HCT116 (cell line): ENCODE measurements at regions not wholly inside any gene's neighbourhood (a gene's known extent, or its start where the extent isn't known, plus 50 kb on each side); places are given as distances from the start of the nearest gene placed in this dataset.

Source experiments
- ATAC-seq: fragments of 200-7000 bp; cut with Tn5 transposase; 2 replicates; pipeline ENCODE4 v1.9.1; 2020; ENCODE audit warnings: mild to moderate bottlenecking, moderate library complexity
- BruUV-seq: library from RNA; stranded (reverse); fragments of 400-500 nt; replicated peaks from 2 replicates; lab custom pipeline; 2021; lab: Mats Ljungman, UMichigan
- CTCF ChIA-PET: fragments of 300-600 bp; sonication (Branson Sonifier 250); formaldehyde crosslinking; loops from one replicate; lab custom pipeline; 2021; ENCODE audit warnings: antibody characterized with exemption; lab: Charles Lee
- POLR2A ChIA-PET: fragments of 300-600, 350-600 bp; sonication (Branson Sonifier 250); formaldehyde crosslinking; loops from one replicate; lab custom pipeline; 2021; ENCODE audit warnings: antibody characterized with exemption; lab: Charles Lee
- RAD21 ChIA-PET, 2 experiments: fragments of 300-600 bp; sonication (Branson Sonifier 250); formaldehyde crosslinking; loops; one replicate each; lab custom pipeline; 2023; ENCODE audit warnings: low total read pairs in 2 of 2; ENCODE audit not compliant: uncharacterized antibody in 2 of 2, unreplicated experiment in 2 of 2, low non-redundant PET in 1 of 2; lab: Charles Lee
- DNase-seq: peaks from one replicate; pipeline ENCODE4 v3.0.0-alpha.2; 2010; ENCODE audit warnings: low read depth, low spot score
- H2AFZ ChIP-seq: fragments of 200-600 bp; shearing (Covaris generic), sonication (generic); 2 replicates; pipeline ENCODE4 v1.6.1; 2017; ENCODE audit warnings: low read depth, mixed run types, mixed read lengths, antibody characterized with exemption, low read length; ENCODE audit not compliant: poor library complexity, severe bottlenecking
- H3K27ac ChIP-seq: 2 replicates; pipeline ENCODE4 v1.5.1; 2012; ENCODE audit warnings: low read depth, low read length
- H3K27me3 ChIP-seq: fragments of 200-600 bp; sonication (generic); 2 replicates; pipeline ENCODE4 v1.6.1; 2016; ENCODE audit warnings: mixed run types, low read length, mixed read lengths; ENCODE audit not compliant: insufficient read depth
- H3K36me3 ChIP-seq, 2 experiments: fragments of 200-500 bp in 1 of 2; fragments of 200-600 bp in 1 of 2; sonication (Bioruptor generic) in 1 of 2; sonication (generic) in 1 of 2; 2 replicates each; pipeline versions ENCODE4 v1.5.1 to v1.6.1; 2014 to 2016; ENCODE audit warnings: low read length in 2 of 2, inconsistent platforms in 1 of 2, mixed read lengths in 1 of 2, mixed run types in 1 of 2; ENCODE audit not compliant: insufficient read depth in 2 of 2, control insufficient read depth in 1 of 2
- H3K4me1 ChIP-seq, 2 experiments: fragments of 200-600 bp in 1 of 2; sonication (generic) in 1 of 2; 2 replicates each; pipeline versions ENCODE4 v1.5.1 to v1.6.1; 2012 to 2017; ENCODE audit warnings: low read length in 2 of 2, inconsistent platforms in 1 of 2, mild to moderate bottlenecking in 1 of 2, mixed read lengths in 1 of 2, mixed run types in 1 of 2, moderate library complexity in 1 of 2; ENCODE audit not compliant: insufficient read depth in 2 of 2, control insufficient read depth in 1 of 2
- H3K4me2 ChIP-seq: fragments of 200-600 bp; sonication (generic); 2 replicates; pipeline ENCODE4 v1.6.1; 2017; ENCODE audit warnings: mixed run types, low read length, mixed read lengths
- H3K4me3 ChIP-seq, 2 experiments: fragments of 200-600 bp in 1 of 2; sonication (generic) in 1 of 2; replicated peaks in 1 of 2; 2 replicates each; pipeline ENCODE4 v1.5.1; 2011 to 2016; ENCODE audit warnings: low read length in 2 of 2, control low read depth in 1 of 2, low read depth in 1 of 2, mild to moderate bottlenecking in 1 of 2, mixed read lengths in 1 of 2, mixed run types in 1 of 2
- H3K79me2 ChIP-seq: fragments of 200-600 bp; sonication (generic); 2 replicates; pipeline ENCODE4 v1.6.1; 2017; ENCODE audit warnings: mild to moderate bottlenecking, mixed run types, low read length, moderate library complexity, mixed read lengths; ENCODE audit not compliant: insufficient read depth
- H3K9ac ChIP-seq: fragments of 200-600 bp; sonication (generic); 2 replicates; pipeline ENCODE4 v1.6.1; 2016; ENCODE audit warnings: low read length, mixed read lengths
- H3K9me2 ChIP-seq: fragments of 200-600 bp; sonication (generic), shearing (Covaris generic); 2 replicates; pipeline ENCODE4 v1.6.1; 2017; ENCODE audit warnings: mixed run types, mild to moderate bottlenecking, moderate library complexity; ENCODE audit not compliant: insufficient read depth
- H3K9me3 ChIP-seq, 2 experiments: fragments of 200-500 bp in 1 of 2; fragments of 200-600 bp in 1 of 2; sonication (Bioruptor generic) in 1 of 2; sonication (generic) in 1 of 2; 2 replicates each; pipeline ENCODE4 v1.6.1; 2014 to 2017; ENCODE audit warnings: low read length in 2 of 2, mixed read lengths in 2 of 2, inconsistent platforms in 1 of 2, low read depth in 1 of 2, mild to moderate bottlenecking in 1 of 2, mixed run types in 1 of 2, moderate library complexity in 1 of 2; ENCODE audit not compliant: control insufficient read depth in 1 of 2, insufficient read depth in 1 of 2
- H4K20me1 ChIP-seq: fragments of 200-600 bp; sonication (generic), shearing (Covaris generic); 2 replicates; pipeline ENCODE4 v1.6.1; 2017; ENCODE audit warnings: mixed run types, mild to moderate bottlenecking, moderate library complexity; ENCODE audit not compliant: insufficient read depth
- ATF3 ChIP-seq: IDR thresholded peaks from 2 replicates; pipeline ENCODE4 v1.6.1; 2012
- CEBPB ChIP-seq: IDR thresholded peaks from 2 replicates; pipeline ENCODE4 v1.6.1; 2012; ENCODE audit warnings: low read depth
- EGR1 ChIP-seq: IDR thresholded peaks from 2 replicates; pipeline ENCODE4 v1.6.1; 2012; ENCODE audit warnings: low read depth
- ELF1 ChIP-seq: IDR thresholded peaks from 2 replicates; pipeline ENCODE4 v1.6.1; 2012; ENCODE audit warnings: low read depth, borderline replicate concordance
- EZH2 ChIP-seq: fragments of 200-600 bp; sonication (generic); IDR thresholded peaks from 2 replicates; pipeline ENCODE4 v1.6.1; 2017; ENCODE audit warnings: antibody characterized with exemption, mixed run types
- EZH2phosphoT487 ChIP-seq: fragments of 200-600 bp; IDR thresholded peaks from 2 replicates; pipeline ENCODE4 v1.6.1; 2018; ENCODE audit warnings: antibody characterized with exemption, borderline replicate concordance
- FOSL1 ChIP-seq: IDR thresholded peaks from 2 replicates; pipeline ENCODE4 v1.6.1; 2012; ENCODE audit warnings: low read depth
- POLR2A ChIP-seq: IDR thresholded peaks from 2 replicates; pipeline ENCODE4 v1.7.0; 2011; ENCODE audit warnings: borderline replicate concordance; ENCODE audit not compliant: insufficient read depth, insufficient read length; ENCODE audit errors: extremely low read depth
- POLR2AphosphoS5 ChIP-seq: IDR thresholded peaks from 2 replicates; pipeline ENCODE4 v1.6.1; 2011; ENCODE audit warnings: mild to moderate bottlenecking, low read depth, low read length, moderate library complexity
- RAD21 ChIP-seq: IDR thresholded peaks from 2 replicates; pipeline ENCODE4 v1.6.1; 2012; ENCODE audit warnings: low read depth, mild to moderate bottlenecking
- SIN3A ChIP-seq: IDR thresholded peaks from 2 replicates; pipeline ENCODE4 v1.6.1; 2012; ENCODE audit warnings: low read depth
- YY1 ChIP-seq: IDR thresholded peaks from 2 replicates; pipeline ENCODE4 v1.6.1; 2011; ENCODE audit warnings: low read length, low read depth, moderate library complexity, mild to moderate bottlenecking; ENCODE audit not compliant: insufficient replicate concordance; ENCODE audit errors: extremely low read depth
- ZNF274 ChIP-seq: fragments of 200-500 bp; sonication (Bioruptor generic); IDR thresholded peaks from 2 replicates; pipeline ENCODE4 v1.6.1; 2014; ENCODE audit warnings: mild to moderate bottlenecking, low read depth, low read length, inconsistent platforms
- intact Hi-C: fragments of 100-400 bp; cut with micrococcal nuclease; formaldehyde crosslinking; loops from 2 replicates; pipeline ENCODE4 v1.10.0; 2022
- TF ChIP-seq, protein P1 (sequence below): IDR thresholded peaks from 2 replicates; pipeline ENCODE4 v1.6.1; 2011; ENCODE audit warnings: mild to moderate bottlenecking, low read length, moderate library complexity; ENCODE audit not compliant: insufficient replicate concordance; ENCODE audit errors: extremely low read depth
- TF ChIP-seq, protein P2 (sequence below), 3 experiments: fragments of 200-600 bp in 1 of 3; sonication (generic) in 1 of 3; IDR thresholded peaks in 2 of 3; conservative IDR thresholded peaks in 1 of 3; 2 replicates each; pipeline ENCODE4 v1.5.1; 2012 to 2017; ENCODE audit warnings: low read depth in 2 of 3, low read length in 2 of 3, antibody characterized with exemption in 1 of 3, borderline replicate concordance in 1 of 3, control low read depth in 1 of 3, mild to moderate bottlenecking in 1 of 3, mixed read lengths in 1 of 3, mixed run types in 1 of 3, moderate library complexity in 1 of 3; ENCODE audit not compliant: insufficient read depth in 1 of 3

DNA sequence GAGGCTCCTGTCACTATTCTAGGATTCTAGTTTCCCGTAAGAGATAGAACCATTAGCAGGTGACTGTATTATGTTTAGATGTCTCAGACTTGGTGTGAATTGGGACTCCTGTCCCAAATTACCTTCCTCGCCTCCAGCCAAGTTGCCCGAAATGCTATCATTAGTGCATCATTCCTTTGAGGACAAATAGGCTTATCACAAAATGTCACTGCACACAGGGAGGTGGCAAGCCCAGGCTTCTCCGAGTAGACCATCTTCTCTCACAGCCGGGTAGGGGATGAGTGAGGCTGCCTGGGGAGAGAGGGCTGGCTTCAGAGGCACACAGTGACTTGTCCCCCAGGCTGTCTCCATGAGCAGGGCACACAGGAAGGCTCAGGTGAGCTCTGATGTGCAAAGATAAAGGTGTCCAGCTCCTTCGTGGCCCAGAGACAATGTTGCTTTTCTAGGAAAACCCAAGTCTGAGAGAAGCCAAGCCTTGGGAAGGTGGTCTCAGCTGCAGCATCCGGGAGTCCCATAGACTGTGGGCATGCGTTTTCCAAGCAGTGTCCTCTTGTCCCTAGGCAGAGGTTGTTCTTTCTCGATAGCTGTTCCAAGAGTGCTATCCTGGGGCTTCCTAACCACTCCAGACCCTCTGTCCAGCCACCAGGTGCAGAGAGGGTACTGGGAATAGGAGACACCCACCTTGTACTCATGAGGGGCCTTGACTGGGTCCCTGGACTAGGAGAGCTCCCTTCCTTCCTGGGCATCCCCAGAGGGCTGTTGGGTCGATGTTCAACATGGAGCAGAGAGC lies 163.1 kb upstream of the TSHZ3 start:
- H3K9ac ChIP-seq: no peak overlapping the region
- H3K4me3 ChIP-seq: no peak overlapping the region
- no peaks in the 10 kb centered on the region for H3K9me2 ChIP-seq
- H2AFZ ChIP-seq: no peak overlapping the region
- CTCF ChIA-PET: no interaction called here
- TF ChIP-seq ATF3: no peak
- TF ChIP-seq POLR2A: no peak
- TF ChIP-seq CEBPB: no peak
- TF ChIP-seq EZH2: no peak
- TF ChIP-seq ZNF274: no peak
- TF ChIP-seq SIN3A: no peak
- no peak for TF ChIP-seq EZH2phosphoT487
- TF ChIP-seq FOSL1: no peak
- TF ChIP-seq, all 23 proteins: peak for 0
- Histone ChIP-seq H3K27me3 (no peaks in the 10 kb centered on the region), H3K4me2 (no peak overlapping the region), H3K4me1 (no peaks in the 10 kb centered on the region), H3K79me2 (no peaks in the 10 kb centered on the region), H4K20me1 (no peaks in the 10 kb centered on the region), H3K27ac (no peak overlapping the region), H3K9me3 (peaks cover 11 to 17% of the 10 kb centered on the region in 2 experiments; a peak in 2 of 4 replicates), H3K36me3 (no peaks in the 10 kb centered on the region)
- DNase-seq (no peak), ATAC-seq (no peak)
- no TSS peak for BruUV-seq
- intact Hi-C loops: no loop called here
- POLR2A ChIA-PET: no interaction called here
- RAD21 ChIA-PET: no interaction called here

GRCh38 chr19:31513841-31514240 lies 164.6 kb upstream of the TSHZ3 start:
- Histone ChIP-seq H3K79me2 (no peaks in the 10 kb centered on the region), H3K4me1 (no peaks in the 10 kb centered on the region), H3K4me3 (no peak overlapping the region), H3K9ac (no peak overlapping the region), H3K4me2 (no peak overlapping the region), H2AFZ (no peak overlapping the region), H3K36me3 (no peaks in the 10 kb centered on the region), H4K20me1 (no peaks in the 10 kb centered on the region), H3K9me3 (peaks cover 10 to 16% of the 10 kb centered on the region in 2 experiments; a peak in 2 of 4 replicates), H3K9me2 (no peaks in the 10 kb centered on the region), H3K27ac (no peak overlapping the region), H3K27me3 (no peaks in the 10 kb centered on the region)
- ChIA-PET CTCF (no interaction called here), RAD21 (no interaction called here), POLR2A (no interaction called here)
- no peak for ATAC-seq
- DNase-seq: no peak
- no TSS peak for BruUV-seq
- intact Hi-C loops: no loop called here
- TF ChIP-seq POLR2AphosphoS5 (no peak), YY1 (no peak), ELF1 (no peak), EZH2phosphoT487 (no peak), EGR1 (no peak), ZNF274 (no peak), POLR2A (no peak), ATF3 (no peak), SIN3A (no peak), FOSL1 (no peak), RAD21 (no peak)
- TF ChIP-seq, protein P1, sequence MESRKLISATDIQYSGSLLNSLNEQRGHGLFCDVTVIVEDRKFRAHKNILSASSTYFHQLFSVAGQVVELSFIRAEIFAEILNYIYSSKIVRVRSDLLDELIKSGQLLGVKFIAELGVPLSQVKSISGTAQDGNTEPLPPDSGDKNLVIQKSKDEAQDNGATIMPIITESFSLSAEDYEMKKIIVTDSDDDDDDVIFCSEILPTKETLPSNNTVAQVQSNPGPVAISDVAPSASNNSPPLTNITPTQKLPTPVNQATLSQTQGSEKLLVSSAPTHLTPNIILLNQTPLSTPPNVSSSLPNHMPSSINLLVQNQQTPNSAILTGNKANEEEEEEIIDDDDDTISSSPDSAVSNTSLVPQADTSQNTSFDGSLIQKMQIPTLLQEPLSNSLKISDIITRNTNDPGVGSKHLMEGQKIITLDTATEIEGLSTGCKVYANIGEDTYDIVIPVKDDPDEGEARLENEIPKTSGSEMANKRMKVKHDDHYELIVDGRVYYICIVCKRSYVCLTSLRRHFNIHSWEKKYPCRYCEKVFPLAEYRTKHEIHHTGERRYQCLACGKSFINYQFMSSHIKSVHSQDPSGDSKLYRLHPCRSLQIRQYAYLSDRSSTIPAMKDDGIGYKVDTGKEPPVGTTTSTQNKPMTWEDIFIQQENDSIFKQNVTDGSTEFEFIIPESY: no peak
- TF ChIP-seq, protein P2, sequence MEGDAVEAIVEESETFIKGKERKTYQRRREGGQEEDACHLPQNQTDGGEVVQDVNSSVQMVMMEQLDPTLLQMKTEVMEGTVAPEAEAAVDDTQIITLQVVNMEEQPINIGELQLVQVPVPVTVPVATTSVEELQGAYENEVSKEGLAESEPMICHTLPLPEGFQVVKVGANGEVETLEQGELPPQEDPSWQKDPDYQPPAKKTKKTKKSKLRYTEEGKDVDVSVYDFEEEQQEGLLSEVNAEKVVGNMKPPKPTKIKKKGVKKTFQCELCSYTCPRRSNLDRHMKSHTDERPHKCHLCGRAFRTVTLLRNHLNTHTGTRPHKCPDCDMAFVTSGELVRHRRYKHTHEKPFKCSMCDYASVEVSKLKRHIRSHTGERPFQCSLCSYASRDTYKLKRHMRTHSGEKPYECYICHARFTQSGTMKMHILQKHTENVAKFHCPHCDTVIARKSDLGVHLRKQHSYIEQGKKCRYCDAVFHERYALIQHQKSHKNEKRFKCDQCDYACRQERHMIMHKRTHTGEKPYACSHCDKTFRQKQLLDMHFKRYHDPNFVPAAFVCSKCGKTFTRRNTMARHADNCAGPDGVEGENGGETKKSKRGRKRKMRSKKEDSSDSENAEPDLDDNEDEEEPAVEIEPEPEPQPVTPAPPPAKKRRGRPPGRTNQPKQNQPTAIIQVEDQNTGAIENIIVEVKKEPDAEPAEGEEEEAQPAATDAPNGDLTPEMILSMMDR (IDR thresholded peaks at IDR 0.05 in 2 of 3, conservative IDR thresholded peaks at IDR 0.05 in 1 of 3; ENCODE audit: borderline replicate concordance in 1 of 3, insufficient read depth in 1 of 3, low read depth in 2 of 3, low read length in 2 of 3): no peak
